DLD1 (cell line): ENCODE measurements at regions not wholly inside any gene's neighbourhood (a gene's known extent, or its start where the extent isn't known, plus 50 kb on each side); places are given as distances from the start of the nearest gene placed in this dataset.

Experiments
- in situ Hi-C: cut with HindIII; loops from 2 replicates; pipeline ENCODE4 v1.10.0; 2017; ENCODE audit warnings: low sequenced_read_pairs

DNA sequence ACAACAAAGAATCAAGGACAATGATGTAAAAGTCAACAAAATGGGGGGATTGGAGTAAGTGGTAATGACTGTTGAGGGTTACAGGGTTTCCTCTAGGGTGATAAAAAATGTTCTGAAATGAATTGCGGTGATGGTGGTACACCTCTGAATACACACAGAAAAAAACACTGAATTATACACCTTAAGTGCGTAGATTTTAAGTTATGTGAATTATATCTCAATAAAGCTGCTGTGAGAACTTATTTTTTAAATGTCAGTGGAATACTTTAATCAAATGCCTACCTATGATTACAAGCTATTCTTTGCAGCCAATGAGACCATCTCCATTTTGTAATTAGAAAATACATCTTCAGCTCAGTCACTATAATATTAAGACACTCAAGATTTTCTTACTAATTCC, 53.5 kb downstream of the ZNF608 start:
- in situ Hi-C loops: no loop called here

DNA sequence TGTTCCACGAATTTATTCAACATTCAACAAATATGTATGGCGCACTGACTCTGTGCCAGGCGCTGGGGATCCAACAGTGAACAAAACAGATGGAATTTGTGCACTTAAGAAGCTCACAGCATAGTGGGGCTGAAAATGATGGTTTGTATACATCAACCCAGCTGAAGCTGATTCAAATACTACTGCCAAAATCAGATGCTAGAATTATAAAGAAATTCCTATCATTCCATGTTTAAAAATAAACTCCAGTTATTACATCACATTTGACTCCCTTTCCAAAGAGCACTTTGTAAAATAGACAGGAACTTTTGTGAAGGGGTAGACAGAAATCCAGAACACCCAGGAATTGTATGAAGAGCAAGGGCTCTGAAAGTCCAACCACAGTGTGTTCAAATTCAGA, 54.1 kb downstream of the ZNF608 start:
- in situ Hi-C loops: no loop called here

DNA sequence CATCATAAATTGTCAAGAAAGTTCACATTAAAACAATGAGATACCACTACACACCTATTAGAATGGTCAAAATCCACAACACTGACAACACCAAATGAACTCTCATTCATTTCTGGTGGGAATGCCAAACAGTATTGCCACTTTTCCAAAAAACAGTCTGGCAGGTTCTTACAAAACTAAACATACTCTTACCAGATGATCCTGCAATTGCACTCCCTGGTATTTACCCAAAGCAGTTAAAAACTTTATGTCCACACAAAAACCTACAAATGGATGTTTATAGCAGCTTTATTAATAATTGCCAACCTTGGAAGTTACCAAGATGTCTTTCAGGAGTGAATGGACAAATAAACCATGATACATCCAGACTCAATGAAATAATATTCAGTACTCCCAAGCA, 56.8 kb downstream of the ZNF608 start:
- in situ Hi-C loops: no loop called here

DNA sequence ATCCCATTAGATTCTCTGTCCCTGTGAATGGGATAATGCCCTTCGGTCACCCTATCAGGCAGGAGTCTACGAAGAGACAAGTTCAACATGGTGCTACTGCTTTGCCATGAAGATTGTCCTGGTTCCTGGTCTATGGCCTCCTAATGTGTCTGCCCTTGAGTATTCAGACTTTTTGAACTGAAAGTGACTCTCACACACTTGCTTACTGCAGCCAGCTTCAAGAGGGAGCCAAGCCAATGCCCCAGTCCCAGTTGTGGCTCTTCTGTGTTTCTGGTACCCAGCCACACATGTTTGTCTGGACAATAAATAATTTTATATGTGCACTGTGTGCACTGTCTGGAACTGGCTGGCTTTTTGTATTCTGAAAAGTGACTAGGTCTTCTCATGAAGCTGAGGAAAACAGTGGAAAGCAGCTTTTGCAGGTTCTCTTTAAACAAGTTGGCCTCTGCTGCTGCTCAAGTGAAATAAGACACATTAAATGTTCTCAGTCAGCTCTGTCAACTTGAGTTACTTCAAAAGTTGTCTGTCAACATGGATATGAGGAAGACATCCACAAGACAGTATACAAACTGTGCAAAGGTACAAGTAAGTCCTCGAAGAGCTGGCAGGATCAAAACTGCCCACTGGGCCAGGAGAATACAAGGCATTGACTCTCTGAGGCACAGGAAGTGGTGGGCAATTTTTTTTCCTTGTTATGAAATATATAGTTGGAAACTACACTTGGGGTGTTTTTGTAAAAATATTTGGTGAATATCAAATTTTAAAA, 60.0 kb downstream of the ZNF608 start:
- in situ Hi-C loops: no loop called here

DNA sequence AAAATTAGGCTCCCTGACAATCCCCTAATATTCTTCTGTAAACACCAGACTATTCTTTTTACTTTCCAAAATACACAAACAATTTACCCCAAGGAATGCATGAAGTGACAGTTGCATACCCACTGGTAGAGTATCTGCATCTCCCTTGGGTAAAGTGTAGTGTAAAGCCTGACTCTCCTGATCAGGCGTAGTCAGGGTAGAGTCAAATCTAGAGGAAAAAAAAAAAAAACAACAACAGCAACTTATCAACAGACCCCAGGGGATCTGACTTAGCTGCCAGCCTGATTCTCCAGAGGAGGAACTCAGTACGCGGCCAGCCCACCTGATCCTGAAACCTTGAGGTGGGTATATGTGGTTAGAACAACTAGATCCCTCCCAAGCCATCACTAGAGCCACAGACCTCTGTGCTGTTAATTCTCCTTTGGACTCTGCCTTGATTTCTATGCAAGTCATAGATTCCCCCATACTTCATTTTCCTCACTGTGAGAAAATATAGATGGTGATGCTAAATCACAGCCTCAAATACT, 61.0 kb downstream of the ZNF608 start:
- in situ Hi-C loops: no loop called here

DNA sequence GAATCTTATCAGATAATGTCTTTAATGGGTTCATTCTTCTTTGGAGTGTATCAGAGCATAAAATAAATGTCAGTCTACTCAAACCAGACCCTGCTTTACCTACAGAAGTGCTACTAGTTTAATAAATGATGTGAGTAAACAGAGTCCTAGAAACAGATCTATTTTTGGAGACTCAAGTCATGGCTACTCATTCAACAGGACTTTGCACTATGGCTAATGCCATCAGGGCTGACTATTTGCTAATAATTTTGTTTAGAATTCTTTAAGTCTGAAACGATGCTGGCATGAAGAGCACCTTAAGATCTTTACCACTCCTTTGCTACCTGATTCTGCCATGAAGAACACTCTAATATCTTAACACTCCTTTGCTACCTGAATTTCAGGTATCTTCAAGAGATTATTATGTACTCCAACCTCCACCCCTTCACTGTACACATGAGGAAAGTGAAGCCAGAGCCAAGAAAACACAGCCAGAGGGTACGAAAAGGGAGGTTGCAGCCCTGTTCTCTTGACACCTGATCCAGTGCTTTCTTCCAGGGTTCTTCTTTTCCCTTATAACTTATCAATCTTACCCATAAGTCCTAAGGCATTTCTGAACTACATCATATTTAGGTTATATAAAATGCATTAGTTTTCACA, 62.4 kb downstream of the ZNF608 start:
- in situ Hi-C loops: no loop called here

DNA sequence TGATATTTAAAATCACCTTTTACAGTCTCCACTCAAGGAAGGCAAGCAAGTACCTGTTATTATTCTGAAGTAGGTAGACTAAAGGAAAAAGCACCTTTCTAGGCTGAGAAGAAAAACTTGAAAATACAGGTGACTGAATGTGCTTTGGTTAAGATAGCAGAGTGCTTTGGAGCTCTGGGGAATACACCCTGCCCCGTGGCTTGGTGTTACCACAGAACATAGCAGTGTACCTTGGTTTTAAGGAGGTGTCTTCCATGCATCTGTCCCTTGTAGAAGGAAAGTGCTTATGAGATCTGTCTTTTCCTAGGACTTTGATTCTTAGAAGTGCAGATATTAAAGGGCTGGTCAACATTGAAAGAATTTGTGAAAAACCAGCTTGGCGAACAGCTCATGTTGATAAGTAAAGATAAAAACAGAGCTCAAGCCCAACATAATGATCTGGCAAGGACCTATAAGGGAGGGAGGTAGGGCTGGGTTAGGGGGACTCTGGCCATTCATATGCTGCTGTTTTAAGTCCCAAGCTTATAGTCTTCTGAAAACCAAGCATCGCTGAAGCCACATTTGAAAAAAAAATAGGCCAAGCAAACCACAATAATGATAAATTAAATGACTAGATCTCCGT, 66.8 kb downstream of the ZNF608 start:
- in situ Hi-C loops: loop anchor here (5.0 kb wide), 1 partner anchor 48 kb away; no protein-coding TSS in a partner anchor

DNA sequence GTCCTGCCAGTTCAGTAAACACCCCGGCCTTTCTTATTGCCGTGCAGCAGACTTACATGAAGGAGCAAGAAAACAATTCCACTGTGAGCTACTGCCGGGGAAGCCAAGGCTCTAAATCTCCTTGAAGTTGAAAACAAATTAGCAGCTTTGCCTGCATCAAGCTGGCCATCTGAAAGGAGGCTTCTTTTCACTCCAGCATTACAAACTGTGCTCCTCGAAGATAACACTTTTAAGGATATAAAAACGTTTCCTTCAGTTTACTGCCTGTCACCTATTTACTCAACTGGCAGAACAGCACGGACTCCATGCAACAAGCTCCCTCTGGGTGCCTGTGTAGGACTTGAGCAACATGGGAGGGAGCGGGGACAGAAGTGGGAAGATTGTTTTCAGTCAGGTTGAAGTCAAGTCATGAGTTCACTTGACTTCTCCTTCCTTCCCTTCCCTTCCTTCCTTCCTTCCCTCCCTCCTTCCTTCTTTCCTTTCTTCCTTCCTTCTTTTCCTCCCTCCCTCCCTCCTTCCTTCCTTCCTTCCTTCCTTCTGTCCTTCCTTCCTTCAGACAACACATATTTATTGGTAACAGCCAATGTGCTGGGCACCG, 67.4 kb downstream of the ZNF608 start:
- in situ Hi-C loops: loop anchor here (5.0 kb wide), 1 partner anchor 48 kb away; no protein-coding TSS in a partner anchor

DNA sequence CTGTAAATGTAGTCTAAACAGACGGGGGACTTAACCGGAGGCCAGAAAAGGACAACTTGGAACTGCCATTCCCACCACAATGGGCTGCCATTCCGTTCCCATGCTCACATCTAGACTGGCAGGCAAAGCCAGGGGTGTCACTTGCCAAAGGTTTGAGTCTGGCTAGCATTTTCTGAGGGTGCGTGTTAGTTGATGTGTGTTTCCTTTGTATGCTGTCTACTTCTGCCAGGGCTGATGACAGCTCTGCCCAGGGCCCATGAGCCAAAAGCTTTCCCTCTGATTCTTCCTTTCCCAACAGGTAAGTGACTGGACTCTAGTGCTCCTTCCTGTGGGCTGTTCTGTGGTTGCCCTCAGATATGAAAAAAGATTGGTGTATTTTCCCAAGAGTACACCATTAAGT, 68.0 kb downstream of the ZNF608 start:
- in situ Hi-C loops: loop anchor here (5.0 kb wide), 1 partner anchor 49 kb away; no protein-coding TSS in a partner anchor

DNA sequence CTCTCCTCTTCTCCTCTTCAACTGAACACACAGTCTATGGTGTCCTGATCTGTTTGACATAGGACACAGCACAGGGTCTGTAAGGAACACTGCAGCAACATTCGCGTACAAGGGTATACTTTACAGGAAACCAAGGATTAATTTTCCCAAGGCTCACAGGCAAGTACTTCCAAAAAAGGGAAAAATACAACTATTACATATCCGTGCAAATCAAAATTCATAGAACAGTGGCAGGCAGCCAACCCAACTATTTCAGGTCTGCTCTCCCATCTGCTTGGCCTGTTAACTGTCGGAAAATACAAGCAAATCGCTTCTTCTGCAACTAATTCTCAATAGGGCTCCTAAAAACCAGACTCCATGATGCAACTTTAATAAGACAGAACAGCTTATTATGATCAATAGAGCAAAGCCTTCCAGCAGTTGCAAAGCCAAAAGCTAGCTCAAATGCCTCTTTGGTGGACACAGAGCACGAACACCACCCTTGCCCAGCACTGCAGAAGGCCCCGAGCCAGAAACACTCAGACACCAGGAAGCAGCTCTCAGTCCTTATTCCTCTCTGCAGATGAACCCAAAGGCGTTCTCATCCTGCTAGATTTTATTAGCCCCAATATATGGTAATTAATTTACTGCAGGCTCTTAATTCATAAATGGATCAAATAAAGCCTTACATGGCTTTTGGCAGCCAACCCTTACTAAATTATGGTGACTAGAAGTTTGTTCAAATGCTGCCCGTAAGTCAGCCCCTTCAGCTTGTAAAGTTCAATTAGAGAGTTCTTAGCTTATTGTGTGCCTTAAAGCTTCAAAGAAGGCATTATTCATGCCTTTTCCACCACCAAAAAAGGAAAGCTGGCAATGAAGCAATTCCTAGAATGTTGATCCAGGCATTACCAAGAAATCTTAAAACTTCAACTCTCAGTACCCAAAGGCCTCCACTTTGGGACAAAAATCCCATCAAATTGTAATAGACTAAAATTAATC, 68.8 kb downstream of the ZNF608 start:
- in situ Hi-C loops: loop anchor here (5.0 kb wide), 1 partner anchor 50 kb away; no protein-coding TSS in a partner anchor

DNA sequence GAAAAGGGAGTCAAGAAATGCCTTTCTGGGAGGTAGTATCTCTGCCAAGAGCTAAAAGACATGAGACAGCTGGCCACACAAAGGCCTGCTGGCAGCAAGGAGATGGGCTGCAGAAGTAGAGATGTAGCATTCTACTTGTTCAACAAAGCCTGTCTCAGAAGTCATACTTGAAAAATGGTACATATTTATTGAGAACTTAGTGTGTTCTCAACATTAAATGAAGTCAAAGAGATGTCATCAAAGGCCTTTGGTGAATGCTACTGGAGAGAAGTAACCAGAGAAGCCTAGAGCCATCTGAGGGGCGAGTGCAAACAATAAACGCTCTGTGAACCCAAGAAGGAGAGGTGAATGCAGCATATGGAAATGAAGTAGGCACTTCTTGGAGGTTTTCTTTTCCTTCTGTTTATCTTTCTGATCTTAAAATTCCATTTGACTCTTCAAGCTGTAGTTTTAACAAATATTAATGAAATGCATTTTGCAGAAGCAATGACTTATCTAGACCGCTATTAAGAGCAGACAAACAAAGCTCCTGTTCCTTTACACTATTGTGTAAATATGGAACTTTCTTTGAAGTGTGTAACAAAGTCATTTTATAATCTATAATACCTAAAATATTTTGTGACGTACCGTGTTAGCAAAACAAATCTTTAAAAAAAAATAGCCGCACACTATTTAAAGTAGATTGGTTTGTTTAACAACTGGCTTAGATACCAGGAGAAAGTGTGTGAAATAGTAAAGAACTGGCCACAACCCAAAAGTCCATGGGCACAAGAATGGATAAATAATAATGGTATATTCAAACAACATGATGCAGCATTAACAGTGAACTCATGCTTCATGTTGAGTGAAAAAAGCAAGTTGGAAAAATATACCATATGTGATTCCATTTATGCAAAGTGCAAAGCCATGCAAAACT, 70.2 kb downstream of the ZNF608 start:
- in situ Hi-C loops: loop anchor here (5.0 kb wide), 1 partner anchor 51 kb away; no protein-coding TSS in a partner anchor

DNA sequence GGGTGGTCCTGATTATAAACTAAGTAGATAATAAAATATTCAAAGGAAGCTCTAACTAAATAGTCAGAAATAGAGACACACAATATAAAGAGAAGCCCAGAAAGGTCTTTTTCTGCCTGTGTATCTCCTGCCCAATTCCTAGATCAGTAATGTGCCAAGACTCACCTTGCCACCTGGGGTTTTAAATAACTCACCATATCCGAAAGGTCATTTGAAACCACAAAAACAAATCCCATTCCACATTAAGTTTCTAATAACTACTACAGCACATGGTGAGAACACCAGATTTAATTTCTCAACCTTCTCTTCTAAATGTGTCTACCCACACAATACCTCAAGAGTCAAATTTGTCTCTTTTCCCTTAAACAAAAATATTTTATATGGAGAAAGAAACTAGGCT, 75.2 kb downstream of the ZNF608 start:
- in situ Hi-C loops: no loop called here

DNA sequence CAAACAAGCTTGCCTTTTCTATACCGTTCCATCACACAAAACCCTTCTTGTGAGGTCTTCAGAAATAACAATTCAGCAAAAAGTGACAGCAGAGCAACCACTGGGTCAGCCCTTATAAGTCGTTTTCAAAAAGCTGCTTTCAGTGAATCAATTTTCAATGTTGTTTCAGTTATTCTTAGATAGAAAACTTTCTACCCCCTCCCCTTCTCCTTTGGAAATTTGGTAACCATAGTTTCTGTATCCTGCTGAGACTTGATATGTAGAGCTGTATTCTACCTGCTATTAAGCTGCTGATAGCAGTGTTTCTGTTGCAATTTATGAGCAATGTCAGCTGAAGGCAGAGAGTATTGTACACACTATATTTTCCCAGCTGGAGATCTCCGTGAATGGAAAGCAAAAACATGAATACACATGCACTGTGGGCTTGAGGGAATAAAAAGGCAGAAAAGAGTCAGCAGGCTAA, 75.7 kb downstream of the ZNF608 start:
- in situ Hi-C loops: no loop called here

DNA sequence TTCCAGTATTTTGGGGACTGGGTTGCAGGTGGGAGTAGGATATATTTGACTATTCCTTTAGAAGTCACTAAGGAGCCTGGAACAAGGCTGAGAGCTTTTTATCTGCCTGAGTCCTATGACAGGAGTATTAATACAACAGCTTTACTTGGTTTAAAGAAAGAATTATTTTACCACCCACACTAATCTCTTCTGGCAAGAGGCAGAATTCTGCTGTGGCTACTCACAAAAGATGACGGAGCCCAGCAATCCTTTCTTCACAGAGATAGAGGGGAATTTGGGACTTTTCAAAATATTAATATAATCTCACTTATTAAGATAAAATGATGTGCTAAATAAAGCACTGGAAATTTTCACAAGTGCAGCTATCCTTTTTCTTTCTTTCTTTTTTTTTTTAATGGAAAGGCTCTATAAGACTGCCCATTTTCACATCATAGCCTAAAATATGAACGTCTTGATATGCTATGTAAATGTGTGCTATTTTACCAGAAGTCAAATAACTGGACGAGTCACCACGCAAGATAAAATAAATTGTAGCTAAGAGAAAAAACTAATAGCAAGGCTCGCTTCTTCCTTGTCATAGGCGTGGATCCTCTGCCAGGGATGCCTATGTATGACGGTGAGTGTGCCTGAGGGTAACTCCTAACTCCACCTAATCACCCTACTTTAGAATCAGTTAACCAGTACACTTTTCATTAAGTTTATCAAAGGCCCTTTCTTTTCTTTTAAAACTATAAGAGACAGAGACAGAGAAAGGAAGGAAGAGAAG, 76.3 kb downstream of the ZNF608 start:
- in situ Hi-C loops: no loop called here

DNA sequence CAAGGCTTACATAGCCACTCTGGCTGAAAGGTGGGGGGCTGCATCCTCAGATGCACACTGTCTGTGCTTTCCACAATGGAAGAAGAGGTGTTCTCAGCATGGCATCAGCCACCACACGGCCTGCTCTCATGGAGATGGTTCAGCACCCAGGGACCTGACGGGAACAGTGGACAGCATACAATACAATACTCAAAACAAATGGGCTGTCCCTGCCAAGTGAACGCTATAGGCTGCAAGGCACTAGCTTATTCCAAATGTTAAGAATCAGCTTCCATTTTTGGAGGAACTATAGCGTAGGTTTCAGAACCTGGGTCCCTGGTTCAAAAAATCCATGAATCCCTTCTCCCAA, 77.2 kb downstream of the ZNF608 start:
- in situ Hi-C loops: no loop called here

DNA sequence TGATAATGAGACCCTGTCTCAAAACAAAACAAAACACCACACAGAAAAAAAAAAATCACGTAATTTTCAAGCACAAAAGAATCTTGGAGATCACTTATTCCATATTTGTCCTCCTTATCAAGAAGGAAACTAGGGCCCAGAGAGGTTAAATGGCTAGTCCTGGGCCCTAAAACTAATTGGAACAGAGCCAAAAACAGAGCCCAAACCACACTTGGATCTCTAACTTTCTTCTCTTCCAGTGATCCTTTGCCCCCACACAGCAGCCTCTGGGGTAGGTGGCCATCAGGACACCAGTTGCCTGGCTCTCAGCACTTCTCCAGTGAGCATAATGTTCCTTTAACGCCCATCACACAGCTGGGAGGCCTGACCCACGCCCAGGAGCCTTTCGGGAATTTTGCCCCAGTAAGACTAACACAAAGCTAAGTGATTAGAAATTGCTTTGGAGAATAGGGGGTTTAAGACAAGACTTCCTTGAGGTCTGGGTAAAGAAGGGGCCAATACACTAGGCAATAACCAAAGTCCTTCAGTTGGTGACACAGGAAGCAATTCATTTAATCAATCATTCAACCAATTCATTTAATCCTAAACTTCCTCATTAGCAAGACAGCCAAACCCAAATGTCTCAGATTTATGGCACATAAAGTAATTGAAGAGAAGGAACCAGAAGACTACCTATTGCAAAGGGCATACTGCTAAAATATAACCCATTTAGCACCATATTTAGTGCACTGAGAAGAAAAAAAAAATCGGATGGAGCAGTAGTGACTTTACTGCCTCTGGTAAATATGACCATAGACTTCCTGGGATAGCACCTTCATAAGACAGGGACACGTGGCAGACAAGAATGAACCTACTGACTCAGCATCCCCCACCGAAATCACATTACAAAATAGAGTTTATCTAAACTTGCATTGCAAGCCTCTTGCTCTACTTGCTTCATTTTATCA, 77.8 kb downstream of the ZNF608 start:
- in situ Hi-C loops: no loop called here

DNA sequence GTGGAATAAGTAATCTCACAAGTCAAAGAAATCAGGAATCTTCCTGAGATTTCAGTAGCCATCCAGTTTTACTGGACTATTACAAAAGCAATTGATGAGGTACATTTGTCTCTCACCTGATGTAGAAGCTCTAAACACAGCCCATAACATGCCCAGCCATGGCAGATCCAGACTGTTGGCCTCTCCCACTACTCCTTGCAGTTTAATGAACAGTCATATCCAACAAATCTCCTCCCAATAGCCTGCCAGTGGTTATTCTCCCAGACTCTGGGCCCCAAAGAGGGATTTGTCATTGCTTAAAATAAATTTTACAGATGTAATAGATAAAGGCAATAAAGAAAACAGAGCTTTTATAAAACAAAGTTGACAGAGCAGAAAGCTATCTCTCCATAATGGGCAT, 80.8 kb downstream of the ZNF608 start:
- in situ Hi-C loops: no loop called here
